Spleen (tissue), 7 donors: ENCODE measurements at regions not wholly inside any gene's neighbourhood (a gene's known extent, or its start where the extent isn't known, plus 50 kb on each side); places are given as distances from the start of the nearest gene placed in this dataset.

Experiments
- POLR2A ChIP-seq, 3 donors: fragments of 450-650 bp; IDR thresholded peaks; one replicate each; pipeline ENCODE4 v1.5.1; 2017; ENCODE audit warnings: antibody characterized with exemption in 3 of 3, mild to moderate bottlenecking in 1 of 3
- POLR2AphosphoS5 ChIP-seq, 3 donors: sonication (generic); formaldehyde crosslinking; IDR thresholded peaks; one replicate each; pipeline ENCODE4 v1.5.1; 2017; ENCODE audit warnings: antibody characterized with exemption in 3 of 3
- TF ChIP-seq, protein P1 (sequence below), 11 experiments: fragments of 200-600 bp in 7 of 11; fragments of 450-650 bp in 4 of 11; sonication (generic) in 4 of 11; IDR thresholded peaks in 8 of 11; conservative IDR thresholded peaks in 3 of 11; 1 replicate in 7 of 11; 2 replicates in 4 of 11; pipeline versions ENCODE4 v1.4.0 to v1.8.0; 2016 to 2021; ENCODE audit warnings: antibody characterized with exemption in 11 of 11, inconsistent platforms in 4 of 11, mild to moderate bottlenecking in 1 of 11
- donor health status: DM: no; HTN: no; CAD: no; lungs with moderate emphysema.
- donor health status: DM: no; HTN: no; CAD: no.
- donor health status: DM: no; HTN: no; CAD: no.

DNA sequence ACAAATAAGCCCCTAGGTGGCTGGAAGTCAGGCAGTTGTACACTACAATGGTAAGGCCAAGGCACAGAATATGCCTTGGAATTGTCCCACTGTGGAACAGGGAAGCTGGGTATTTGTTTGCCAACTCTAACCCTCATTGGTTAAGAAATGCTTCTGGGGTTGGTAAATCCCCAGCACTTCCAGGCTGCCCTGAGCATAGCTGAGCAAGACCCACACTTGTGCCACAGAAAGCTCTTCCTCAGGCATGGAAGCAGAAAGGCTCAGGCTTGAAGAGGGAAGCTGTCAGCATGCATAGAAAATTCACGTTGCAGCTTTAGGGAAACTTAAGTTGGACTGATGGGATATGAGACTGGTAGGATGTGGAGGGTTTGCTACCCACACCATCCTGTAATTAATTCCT is 86.9 kb upstream of the PLCL2 start:
- TF ChIP-seq, protein P1, sequence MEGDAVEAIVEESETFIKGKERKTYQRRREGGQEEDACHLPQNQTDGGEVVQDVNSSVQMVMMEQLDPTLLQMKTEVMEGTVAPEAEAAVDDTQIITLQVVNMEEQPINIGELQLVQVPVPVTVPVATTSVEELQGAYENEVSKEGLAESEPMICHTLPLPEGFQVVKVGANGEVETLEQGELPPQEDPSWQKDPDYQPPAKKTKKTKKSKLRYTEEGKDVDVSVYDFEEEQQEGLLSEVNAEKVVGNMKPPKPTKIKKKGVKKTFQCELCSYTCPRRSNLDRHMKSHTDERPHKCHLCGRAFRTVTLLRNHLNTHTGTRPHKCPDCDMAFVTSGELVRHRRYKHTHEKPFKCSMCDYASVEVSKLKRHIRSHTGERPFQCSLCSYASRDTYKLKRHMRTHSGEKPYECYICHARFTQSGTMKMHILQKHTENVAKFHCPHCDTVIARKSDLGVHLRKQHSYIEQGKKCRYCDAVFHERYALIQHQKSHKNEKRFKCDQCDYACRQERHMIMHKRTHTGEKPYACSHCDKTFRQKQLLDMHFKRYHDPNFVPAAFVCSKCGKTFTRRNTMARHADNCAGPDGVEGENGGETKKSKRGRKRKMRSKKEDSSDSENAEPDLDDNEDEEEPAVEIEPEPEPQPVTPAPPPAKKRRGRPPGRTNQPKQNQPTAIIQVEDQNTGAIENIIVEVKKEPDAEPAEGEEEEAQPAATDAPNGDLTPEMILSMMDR (IDR thresholded peaks at IDR 0.05 in 8 of 11, conservative IDR thresholded peaks at IDR 0.05 in 3 of 11), result no peak
- TF ChIP-seq POLR2A (IDR thresholded peaks at IDR 0.05) (no peak), POLR2AphosphoS5 (IDR thresholded peaks at IDR 0.05) (no peak)
